Osteocyte (in vitro differentiated cells): ENCODE measurements at regions not wholly inside any gene's neighbourhood (a gene's known extent, or its start where the extent isn't known, plus 50 kb on each side); places are given as distances from the start of the nearest gene placed in this dataset.

Experiments used
- DNase-seq: peaks from one replicate; pipeline ENCODE4 v3.0.0; 2021; ENCODE audit warnings: mixed read lengths; ENCODE audit not compliant: unreplicated experiment; ENCODE audit errors: extremely low spot score
- H3K27ac Mint-ChIP-seq: one replicate; pipeline ENCODE4 v1.8.0; 2021; ENCODE audit warnings: mild to moderate bottlenecking, mixed read lengths; ENCODE audit not compliant: unreplicated experiment
- H3K27me3 Mint-ChIP-seq: one replicate; pipeline ENCODE4 v1.8.0; 2021; ENCODE audit warnings: mixed read lengths; ENCODE audit not compliant: unreplicated experiment
- H3K36me3 Mint-ChIP-seq: one replicate; pipeline ENCODE4 v1.8.0; 2021; ENCODE audit warnings: mixed read lengths; ENCODE audit not compliant: unreplicated experiment
- H3K4me1 Mint-ChIP-seq: one replicate; pipeline ENCODE4 v1.8.0; 2021; ENCODE audit warnings: mixed read lengths; ENCODE audit not compliant: unreplicated experiment
- H3K4me3 Mint-ChIP-seq: one replicate; pipeline ENCODE4 v1.8.0; 2021; ENCODE audit warnings: mild to moderate bottlenecking, moderate library complexity, mixed read lengths; ENCODE audit not compliant: unreplicated experiment
- H3K9me3 Mint-ChIP-seq: one replicate; pipeline ENCODE4 v1.8.0; 2021; ENCODE audit warnings: mixed read lengths; ENCODE audit not compliant: unreplicated experiment
- CTCF ChIP-seq: fragments of 200-600 bp; sonication (generic); IDR thresholded peaks from 2 replicates; pipeline ENCODE4 v1.5.0; 2021; ENCODE audit warnings: antibody characterized with exemption, mild to moderate bottlenecking, moderate library complexity

- no peak overlapping the region for H3K4me3 Mint-ChIP-seq
- H3K27me3 Mint-ChIP-seq: no peaks in the 10 kb centered on the region
- no peak for TF ChIP-seq CTCF
- H3K4me1 Mint-ChIP-seq: peaks cover 16% of the 10 kb centered on the region
- no peaks in the 10 kb centered on the region for H3K9me3 Mint-ChIP-seq
- no peak overlapping the region for H3K27ac Mint-ChIP-seq
- DNase-seq: no peak
- no peaks in the 10 kb centered on the region for H3K36me3 Mint-ChIP-seq
Measured at GRCh38 chr1:219795363-219795917, 132.9 kb downstream of the SLC30A10 start.

GRCh38 chr1:219794085-219794743 lies 134.1 kb downstream of the SLC30A10 start:
- no peak for TF ChIP-seq CTCF
- no peak overlapping the region for H3K4me3 Mint-ChIP-seq
- no peak for DNase-seq
- H3K36me3 Mint-ChIP-seq: no peaks in the 10 kb centered on the region
- H3K9me3 Mint-ChIP-seq: no peaks in the 10 kb centered on the region
- no peak overlapping the region for H3K27ac Mint-ChIP-seq
- H3K4me1 Mint-ChIP-seq: peaks cover 16% of the 10 kb centered on the region
- H3K27me3 Mint-ChIP-seq: no peaks in the 10 kb centered on the region

GRCh38 chr1:219792337-219793021 lies 135.9 kb downstream of the SLC30A10 start:
- H3K36me3 Mint-ChIP-seq: no peaks in the 10 kb centered on the region
- H3K4me1 Mint-ChIP-seq: peaks cover 9% of the 10 kb centered on the region

GRCh38 chr1:219791766-219792165 lies 136.6 kb downstream of the SLC30A10 start:
- H3K4me3 Mint-ChIP-seq: no peak overlapping the region
- H3K36me3 Mint-ChIP-seq: no peaks in the 10 kb centered on the region
- H3K27ac Mint-ChIP-seq: no peak overlapping the region
- no peaks in the 10 kb centered on the region for H3K27me3 Mint-ChIP-seq
- DNase-seq: no peak
- H3K9me3 Mint-ChIP-seq: peaks cover 4% of the 10 kb centered on the region
- peaks cover 9% of the 10 kb centered on the region for H3K4me1 Mint-ChIP-seq
- TF ChIP-seq CTCF: no peak

More at GRCh38 chr1:219792337-219793021, 135.9 kb downstream of the SLC30A10 start:
- TF ChIP-seq CTCF: no peak
- no peak overlapping the region for H3K27ac Mint-ChIP-seq
- DNase-seq: no peak
- no peak overlapping the region for H3K4me3 Mint-ChIP-seq
- H3K27me3 Mint-ChIP-seq: no peaks in the 10 kb centered on the region
- H3K9me3 Mint-ChIP-seq: peaks cover 4% of the 10 kb centered on the region
